ENCODE measurements at regions not wholly inside any gene's neighbourhood (a gene's known extent, or its start where the extent isn't known, plus 50 kb on each side); places are given as distances from the start of the nearest gene placed in this dataset.
A peak's percentile ranks its signal among the peaks of the same experiment; 100 is the strongest.

GRCh38 chr6:19979059-19979458 lies 141.9 kb downstream of the ID4 start:
- Histone ChIP-seq H3K4me2 (ENCODE audit: low read length) (no peak overlapping the region), H2AK5ac (ENCODE audit: low read length) (no peak overlapping the region), H3K79me1 (ENCODE audit: low read length) (no peaks in the 10 kb centered on the region), H2BK120ac (ENCODE audit: low read depth, low read length) (no peak overlapping the region), H3K56ac (ENCODE audit: low read length) (no peak overlapping the region), H3K27ac (ENCODE audit: low read depth, low read length) (no peak overlapping the region), H3K4me1 (ENCODE audit: control insufficient read depth, low read depth, low read length) (no peaks in the 10 kb centered on the region), H2BK5ac (ENCODE audit: low read length) (no peak overlapping the region), H3K23ac (ENCODE audit: low read length) (no peak overlapping the region), H3K4me3 (ENCODE audit: low read length) (no peak overlapping the region), H2BK15ac (replicated peaks; ENCODE audit: low read depth) (no peak overlapping the region), H3K18ac (ENCODE audit: low read length) (no peak overlapping the region), H4K8ac (ENCODE audit: low read depth, low read length) (no peak overlapping the region), H3K36me3 (ENCODE audit: control insufficient read depth, insufficient read depth, low read length) (no peaks in the 10 kb centered on the region), H3K27me3 (ENCODE audit: insufficient read depth, low read length, poor library complexity) (no peaks in the 10 kb centered on the region), H3K9ac (ENCODE audit: low read length) (no peak overlapping the region), H3K4ac (ENCODE audit: low read depth, low read length) (no peak overlapping the region), H3K79me2 (ENCODE audit: control insufficient read depth, insufficient read depth, low read length) (no peaks in the 10 kb centered on the region), H4K5ac (ENCODE audit: low read length) (no peak overlapping the region)
- no CpG with 5 or more reads among the region's 7 CpGs for WGBS (ENCODE audit: extremely low coverage, insufficient coverage, low lambda C conversion rate)
- DNase-seq: no peak

GRCh38 chr6:19979986-19980385 lies 142.8 kb downstream of the ID4 start:
- Histone ChIP-seq H4K5ac (ENCODE audit: low read length) (no peak overlapping the region), H2BK120ac (ENCODE audit: low read depth, low read length) (no peak overlapping the region), H3K9ac (ENCODE audit: low read length) (no peak overlapping the region), H4K8ac (ENCODE audit: low read depth, low read length) (no peak overlapping the region), H3K27ac (ENCODE audit: low read depth, low read length) (no peak overlapping the region), H2BK15ac (replicated peaks; ENCODE audit: low read depth) (no peak overlapping the region), H3K4me2 (ENCODE audit: low read length) (no peak overlapping the region), H3K79me1 (ENCODE audit: low read length) (no peaks in the 10 kb centered on the region), H3K56ac (ENCODE audit: low read length) (no peak overlapping the region), H3K23ac (ENCODE audit: low read length) (no peak overlapping the region), H3K36me3 (ENCODE audit: control insufficient read depth, insufficient read depth, low read length) (no peaks in the 10 kb centered on the region), H3K4ac (ENCODE audit: low read depth, low read length) (no peak overlapping the region), H2AK5ac (ENCODE audit: low read length) (no peak overlapping the region), H2BK5ac (ENCODE audit: low read length) (no peak overlapping the region), H3K79me2 (ENCODE audit: control insufficient read depth, insufficient read depth, low read length) (no peaks in the 10 kb centered on the region), H3K4me3 (ENCODE audit: low read length) (no peak overlapping the region), H3K27me3 (ENCODE audit: insufficient read depth, low read length, poor library complexity) (no peaks in the 10 kb centered on the region), H3K18ac (ENCODE audit: low read length) (no peak overlapping the region), H3K4me1 (ENCODE audit: control insufficient read depth, low read depth, low read length) (no peaks in the 10 kb centered on the region)
- no CpG with 5 or more reads among the region's 1 CpG for WGBS (ENCODE audit: extremely low coverage, insufficient coverage, low lambda C conversion rate)
- DNase-seq: no peak

GRCh38 chr6:19983374-19983773 lies 146.2 kb downstream of the ID4 start:
- no peak overlapping the region for H3K27ac ChIP-seq (ENCODE audit: low read depth, low read length)
- no peak overlapping the region for H3K9ac ChIP-seq (ENCODE audit: low read length)
- no peak overlapping the region for H4K5ac ChIP-seq (ENCODE audit: low read length)
- no peaks in the 10 kb centered on the region for H3K27me3 ChIP-seq (ENCODE audit: insufficient read depth, low read length, poor library complexity)
- no peak overlapping the region for H2AK5ac ChIP-seq (ENCODE audit: low read length)
- no peaks in the 10 kb centered on the region for H3K4me1 ChIP-seq (ENCODE audit: control insufficient read depth, low read depth, low read length)
- no peak overlapping the region for H3K4me3 ChIP-seq (ENCODE audit: low read length)
- H2BK120ac ChIP-seq (ENCODE audit: low read depth, low read length): no peak overlapping the region
- WGBS (ENCODE audit: extremely low coverage, insufficient coverage, low lambda C conversion rate): no CpG with 5 or more reads among the region's 11 CpGs
- no peaks in the 10 kb centered on the region for H3K79me1 ChIP-seq (ENCODE audit: low read length)
- H3K56ac ChIP-seq (ENCODE audit: low read length): no peak overlapping the region
- H3K4ac ChIP-seq (ENCODE audit: low read depth, low read length): no peak overlapping the region
- no peaks in the 10 kb centered on the region for H3K36me3 ChIP-seq (ENCODE audit: control insufficient read depth, insufficient read depth, low read length)
- H3K79me2 ChIP-seq (ENCODE audit: control insufficient read depth, insufficient read depth, low read length): no peaks in the 10 kb centered on the region
- H2BK5ac ChIP-seq (ENCODE audit: low read length): no peak overlapping the region
- H4K8ac ChIP-seq (ENCODE audit: low read depth, low read length): no peak overlapping the region
- H3K23ac ChIP-seq (ENCODE audit: low read length): no peak overlapping the region
- no peak overlapping the region for H3K18ac ChIP-seq (ENCODE audit: low read length)
- no peak for DNase-seq
- H3K4me2 ChIP-seq (ENCODE audit: low read length): no peak overlapping the region
- H2BK15ac ChIP-seq (replicated peaks; ENCODE audit: low read depth): no peak overlapping the region

GRCh38 chr6:19986691-19987438 lies 149.7 kb downstream of the ID4 start:
- Histone ChIP-seq H3K18ac (ENCODE audit: low read length) (no peak overlapping the region), H3K79me2 (ENCODE audit: control insufficient read depth, insufficient read depth, low read length) (no peaks in the 10 kb centered on the region), H3K4ac (ENCODE audit: low read depth, low read length) (no peak overlapping the region), H3K9ac (ENCODE audit: low read length) (no peak overlapping the region), H3K79me1 (ENCODE audit: low read length) (no peaks in the 10 kb centered on the region), H4K5ac (ENCODE audit: low read length) (no peak overlapping the region), H2BK120ac (ENCODE audit: low read depth, low read length) (no peak overlapping the region), H2BK15ac (replicated peaks; ENCODE audit: low read depth) (no peak overlapping the region), H3K27ac (ENCODE audit: low read depth, low read length) (no peak overlapping the region), H3K56ac (ENCODE audit: low read length) (no peak overlapping the region), H3K4me1 (ENCODE audit: control insufficient read depth, low read depth, low read length) (no peaks in the 10 kb centered on the region), H2AK5ac (ENCODE audit: low read length) (no peak overlapping the region), H3K36me3 (ENCODE audit: control insufficient read depth, insufficient read depth, low read length) (no peaks in the 10 kb centered on the region), H4K8ac (ENCODE audit: low read depth, low read length) (no peak overlapping the region), H3K4me2 (ENCODE audit: low read length) (no peak overlapping the region), H3K27me3 (ENCODE audit: insufficient read depth, low read length, poor library complexity) (no peaks in the 10 kb centered on the region), H2BK5ac (ENCODE audit: low read length) (no peak overlapping the region), H3K4me3 (ENCODE audit: low read length) (no peak overlapping the region), H3K23ac (ENCODE audit: low read length) (no peak overlapping the region)
- WGBS (ENCODE audit: extremely low coverage, insufficient coverage, low lambda C conversion rate): no CpG with 5 or more reads among the region's 2 CpGs
- DNase-seq: no peak

DNA sequence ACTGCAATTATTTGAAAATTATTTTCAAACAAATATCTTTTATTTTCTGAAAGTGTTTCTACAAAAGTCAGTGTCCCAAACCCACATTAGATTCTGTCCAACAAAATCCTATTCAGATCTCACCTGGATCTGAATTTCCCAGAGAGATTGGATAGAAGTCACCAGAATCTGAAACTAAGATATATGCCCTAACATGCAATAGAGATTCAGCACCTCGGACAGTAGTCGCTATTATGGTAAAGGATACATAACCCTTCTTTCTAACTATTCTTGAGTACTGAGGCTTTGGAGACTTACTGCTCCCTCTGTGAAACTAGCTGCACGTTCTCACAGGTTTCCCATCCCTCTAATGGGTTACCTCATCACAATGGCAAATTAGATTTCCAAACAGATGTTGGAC lies 151.4 kb downstream of the ID4 start:
- H3K27me3 ChIP-seq (ENCODE audit: insufficient read depth, low read length, poor library complexity): no peaks in the 10 kb centered on the region
- H3K4me1 ChIP-seq (ENCODE audit: control insufficient read depth, low read depth, low read length): no peaks in the 10 kb centered on the region
- H3K79me1 ChIP-seq (ENCODE audit: low read length): no peaks in the 10 kb centered on the region
- H2BK120ac ChIP-seq (ENCODE audit: low read depth, low read length): no peak overlapping the region
- no peak overlapping the region for H4K5ac ChIP-seq (ENCODE audit: low read length)
- no peaks in the 10 kb centered on the region for H3K79me2 ChIP-seq (ENCODE audit: control insufficient read depth, insufficient read depth, low read length)
- H3K27ac ChIP-seq (ENCODE audit: low read depth, low read length): no peak overlapping the region
- no peak overlapping the region for H3K9ac ChIP-seq (ENCODE audit: low read length)
- no peak overlapping the region for H2BK5ac ChIP-seq (ENCODE audit: low read length)
- no peaks in the 10 kb centered on the region for H3K36me3 ChIP-seq (ENCODE audit: control insufficient read depth, insufficient read depth, low read length)
- H3K56ac ChIP-seq (ENCODE audit: low read length): no peak overlapping the region
- no peak overlapping the region for H3K4me2 ChIP-seq (ENCODE audit: low read length)
- WGBS (ENCODE audit: extremely low coverage, insufficient coverage, low lambda C conversion rate): no CpG with 5 or more reads among the region's 3 CpGs
- H4K8ac ChIP-seq (ENCODE audit: low read depth, low read length): no peak overlapping the region
- H3K4ac ChIP-seq (ENCODE audit: low read depth, low read length): no peak overlapping the region
- peak; percentile 54 for DNase-seq
- H3K23ac ChIP-seq (ENCODE audit: low read length): no peak overlapping the region
- no peak overlapping the region for H3K4me3 ChIP-seq (ENCODE audit: low read length)
- H3K18ac ChIP-seq (ENCODE audit: low read length): no peak overlapping the region
- H2BK15ac ChIP-seq (replicated peaks; ENCODE audit: low read depth): no peak overlapping the region
- no peak overlapping the region for H2AK5ac ChIP-seq (ENCODE audit: low read length)

DNA sequence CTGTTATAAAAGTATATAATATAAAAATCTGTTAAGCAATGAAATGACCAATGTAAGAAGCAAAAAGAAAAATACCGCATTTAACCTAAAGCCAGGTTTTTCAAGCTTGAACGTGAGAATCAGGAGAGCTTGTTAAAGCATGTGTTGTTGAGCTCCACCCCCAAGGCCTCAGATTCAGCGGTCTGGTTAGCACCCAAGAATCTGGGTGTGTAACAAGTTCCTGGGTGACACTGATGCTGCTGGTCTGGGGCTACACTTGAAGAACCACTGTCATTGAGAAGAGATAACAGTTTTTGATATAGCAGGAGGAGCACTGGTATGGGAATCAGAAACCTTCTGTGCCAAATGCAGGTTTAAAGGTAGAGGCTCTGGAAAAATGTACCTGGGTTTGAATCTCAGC lies 154.0 kb downstream of the ID4 start:
- DNase-seq: no peak
- Histone ChIP-seq H3K4me3 (ENCODE audit: low read length) (no peak overlapping the region), H2BK5ac (ENCODE audit: low read length) (no peak overlapping the region), H3K4me1 (ENCODE audit: control insufficient read depth, low read depth, low read length) (no peaks in the 10 kb centered on the region), H3K56ac (ENCODE audit: low read length) (no peak overlapping the region), H3K4ac (ENCODE audit: low read depth, low read length) (no peak overlapping the region), H3K27ac (ENCODE audit: low read depth, low read length) (no peak overlapping the region), H3K4me2 (ENCODE audit: low read length) (no peak overlapping the region), H3K79me1 (ENCODE audit: low read length) (no peaks in the 10 kb centered on the region), H3K9ac (ENCODE audit: low read length) (no peak overlapping the region), H4K5ac (ENCODE audit: low read length) (no peak overlapping the region), H2BK15ac (replicated peaks; ENCODE audit: low read depth) (no peak overlapping the region), H2AK5ac (ENCODE audit: low read length) (no peak overlapping the region), H3K79me2 (ENCODE audit: control insufficient read depth, insufficient read depth, low read length) (no peaks in the 10 kb centered on the region), H3K27me3 (ENCODE audit: insufficient read depth, low read length, poor library complexity) (no peaks in the 10 kb centered on the region), H4K8ac (ENCODE audit: low read depth, low read length) (no peak overlapping the region), H3K18ac (ENCODE audit: low read length) (no peak overlapping the region), H2BK120ac (ENCODE audit: low read depth, low read length) (no peak overlapping the region), H3K36me3 (ENCODE audit: control insufficient read depth, insufficient read depth, low read length) (no peaks in the 10 kb centered on the region), H3K23ac (ENCODE audit: low read length) (no peak overlapping the region)
- WGBS (ENCODE audit: extremely low coverage, insufficient coverage, low lambda C conversion rate): no CpG with 5 or more reads among the region's 3 CpGs

All from mesendoderm (in vitro differentiated cells).